SKM-1 treated with dmso at 0.1 percent for 144 hours (cell line): ENCODE measurements at regions not wholly inside any gene's neighbourhood (a gene's known extent, or its start where the extent isn't known, plus 50 kb on each side); places are given as distances from the start of the nearest gene placed in this dataset.

ENCODE experiments used
- DNase-seq: peaks from one replicate; lab custom pipeline; 2025; ENCODE audit not compliant: unreplicated experiment; lab: John Stamatoyannopoulos, UW

DNA sequence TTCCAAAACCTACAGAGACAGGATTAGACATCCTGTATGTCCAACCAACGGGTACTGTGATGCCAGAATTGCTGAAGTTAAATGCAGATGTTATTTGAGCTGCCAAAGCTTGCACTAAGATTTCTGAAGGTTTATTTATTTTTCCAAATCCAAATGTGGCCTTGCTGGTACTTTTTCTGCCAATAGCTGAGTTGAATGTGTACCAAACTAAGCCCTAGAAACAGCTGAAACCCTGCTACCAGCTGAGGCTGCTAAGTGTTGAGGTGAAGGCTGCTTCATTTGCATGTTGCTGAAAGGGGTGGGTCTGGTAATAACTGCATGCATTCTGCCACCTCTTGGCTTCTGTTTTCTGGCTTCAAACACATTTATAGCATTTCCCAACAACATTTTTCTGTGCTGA lies 366.5 kb downstream of the FAT4 start:
- DNase-seq = no peak

DNA sequence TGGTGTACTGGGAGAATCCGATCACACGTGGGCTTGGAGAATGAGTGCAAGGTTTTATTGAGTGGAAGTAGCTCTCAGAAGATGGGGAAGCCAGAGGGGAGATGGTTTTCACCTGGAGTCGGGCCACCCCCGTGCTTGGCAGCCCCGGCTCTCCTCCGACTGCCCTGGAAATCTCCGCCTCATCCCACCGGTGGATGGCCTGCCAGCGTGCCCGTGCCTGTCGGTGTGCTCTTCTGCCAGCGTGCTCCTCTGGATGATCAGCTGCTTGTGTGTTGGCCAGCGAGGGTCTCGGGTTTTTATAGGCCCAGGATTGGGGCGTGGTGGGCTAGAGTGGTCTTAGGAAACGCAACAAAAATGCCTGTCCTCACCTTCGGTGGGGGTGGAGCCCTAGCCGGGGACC lies 368.0 kb downstream of the FAT4 start:
- DNase-seq = no peak

DNA sequence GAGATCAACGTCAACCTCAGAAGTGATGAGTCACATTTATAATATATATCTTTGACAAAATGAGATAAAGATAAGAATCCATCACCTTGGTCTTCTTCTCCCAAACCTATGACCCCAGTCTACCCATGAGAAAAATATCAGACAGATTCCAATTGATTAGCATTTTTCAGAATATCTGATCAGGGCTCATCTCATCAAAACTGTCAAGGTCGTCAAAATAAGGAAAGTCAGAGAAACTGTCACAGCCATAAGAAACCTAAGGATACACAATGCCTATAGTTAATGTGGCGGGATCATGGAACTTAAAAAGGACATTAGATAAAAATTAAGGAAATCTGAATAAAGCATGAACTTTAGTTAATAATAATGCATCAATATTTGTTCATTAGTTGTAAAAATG lies 374.1 kb downstream of the FAT4 start:
- DNase-seq = no peak

DNA sequence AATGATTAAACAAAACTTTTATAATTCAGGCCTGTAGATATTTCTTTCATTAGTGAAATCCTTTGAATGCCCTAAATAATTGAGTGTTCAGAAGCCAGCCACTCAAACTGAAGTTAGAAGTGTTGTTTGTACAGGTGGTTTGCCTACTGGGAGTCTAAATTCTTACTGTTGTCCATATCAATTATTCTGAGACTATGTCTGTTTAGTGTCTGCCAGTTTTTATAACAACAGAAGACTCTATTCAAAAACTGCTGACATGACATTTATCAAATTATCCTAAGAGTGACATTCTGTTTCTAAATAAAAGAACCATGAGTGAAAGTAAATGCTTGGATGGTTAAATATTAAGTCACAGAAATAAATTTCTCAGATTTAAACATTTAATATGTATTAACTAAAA lies 375.1 kb downstream of the FAT4 start:
- DNase-seq = no peak

DNA sequence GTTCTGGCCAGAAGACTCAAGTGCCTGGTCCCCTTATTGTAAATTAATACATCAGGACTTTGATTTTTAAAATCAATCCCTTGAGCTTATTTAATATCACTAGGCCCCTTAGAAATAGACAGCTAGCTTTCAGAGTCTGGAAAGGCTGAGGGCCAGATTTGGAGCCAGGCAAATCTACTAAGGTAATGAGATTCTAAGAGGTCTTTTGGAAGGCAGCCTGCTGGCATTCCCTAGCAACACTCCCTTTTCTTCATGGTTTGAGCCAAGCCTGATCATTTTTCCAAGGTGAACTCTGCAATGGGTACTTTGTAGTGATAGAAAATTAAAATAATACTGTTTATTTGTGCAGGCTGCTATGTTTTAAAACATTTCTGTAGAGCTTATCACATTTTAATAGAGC lies 378.5 kb downstream of the FAT4 start:
- no peak for DNase-seq

DNA sequence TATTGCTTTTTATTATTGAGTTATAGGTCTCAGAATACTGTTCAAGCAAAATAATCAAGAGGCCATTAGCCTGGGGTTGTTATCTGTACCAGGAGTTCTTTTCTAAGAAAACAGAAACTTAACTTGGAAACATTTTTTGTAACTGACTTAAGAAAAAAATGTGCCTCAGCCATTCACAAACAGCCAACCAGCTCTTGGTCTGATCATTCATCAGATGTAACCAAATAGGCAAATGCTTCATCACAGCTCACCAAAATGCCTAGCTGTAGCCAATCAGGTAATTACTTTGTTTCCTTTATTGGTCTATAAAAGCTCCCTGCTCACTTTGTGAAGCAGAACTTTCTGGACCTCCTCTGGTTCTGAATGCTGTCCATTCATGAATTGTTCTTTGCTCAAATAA lies 387.7 kb downstream of the FAT4 start:
- no peak for DNase-seq

DNA sequence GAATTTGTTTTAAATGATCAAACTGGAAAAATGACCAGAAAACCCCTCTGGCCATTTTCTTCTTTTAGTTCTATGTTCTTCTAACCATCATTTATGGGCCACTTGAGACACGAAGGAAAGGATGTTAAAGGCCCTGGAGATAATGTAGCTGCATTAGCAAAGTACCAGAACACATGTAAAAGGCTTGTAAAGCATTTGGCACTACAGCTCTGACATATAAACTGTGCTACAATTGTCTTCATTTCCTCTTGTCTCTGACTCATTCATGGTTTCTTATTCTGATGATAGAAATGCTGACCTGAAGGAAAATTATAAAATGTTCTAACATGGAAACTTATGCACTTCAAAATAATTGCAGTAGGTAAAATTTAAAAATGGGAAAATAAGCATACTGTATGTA lies 388.7 kb downstream of the FAT4 start:
- no peak for DNase-seq

DNA sequence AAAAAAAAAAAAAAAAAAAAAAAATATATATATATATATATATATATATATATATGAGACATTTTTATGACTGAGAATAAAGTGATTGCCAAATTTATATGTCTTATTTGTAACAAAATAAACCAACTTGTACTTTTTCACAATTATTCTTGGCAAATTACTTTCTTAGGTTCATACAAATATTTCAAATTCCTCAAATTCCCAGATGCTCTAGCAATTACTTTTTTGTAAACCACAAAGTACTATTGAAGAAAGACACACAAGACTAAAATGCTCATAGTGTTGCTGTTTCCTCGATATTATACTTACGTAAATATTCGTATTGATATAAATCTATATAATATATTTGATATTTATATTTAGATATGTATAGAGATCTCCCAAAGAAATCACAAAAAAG lies 390.0 kb downstream of the FAT4 start:
- no peak for DNase-seq

DNA sequence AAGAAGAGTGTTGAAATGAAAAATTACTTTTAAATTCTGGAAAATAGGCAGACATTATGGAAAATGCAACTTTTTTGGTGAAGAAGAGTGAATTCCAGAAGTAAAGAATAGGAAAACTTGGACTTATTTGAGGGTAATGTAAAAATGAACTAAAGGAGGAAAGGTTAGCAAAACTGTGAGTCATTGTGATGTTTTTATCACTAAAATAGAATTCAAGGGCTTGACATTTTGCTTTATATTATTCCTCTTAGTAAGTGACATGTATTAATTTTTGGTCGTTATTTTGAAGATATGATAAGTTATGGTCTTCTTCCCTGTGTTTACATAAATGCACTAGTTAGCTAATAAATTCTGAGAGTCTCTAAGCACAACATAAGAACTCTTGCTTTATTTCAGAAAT lies 390.9 kb downstream of the FAT4 start:
- DNase-seq = no peak

DNA sequence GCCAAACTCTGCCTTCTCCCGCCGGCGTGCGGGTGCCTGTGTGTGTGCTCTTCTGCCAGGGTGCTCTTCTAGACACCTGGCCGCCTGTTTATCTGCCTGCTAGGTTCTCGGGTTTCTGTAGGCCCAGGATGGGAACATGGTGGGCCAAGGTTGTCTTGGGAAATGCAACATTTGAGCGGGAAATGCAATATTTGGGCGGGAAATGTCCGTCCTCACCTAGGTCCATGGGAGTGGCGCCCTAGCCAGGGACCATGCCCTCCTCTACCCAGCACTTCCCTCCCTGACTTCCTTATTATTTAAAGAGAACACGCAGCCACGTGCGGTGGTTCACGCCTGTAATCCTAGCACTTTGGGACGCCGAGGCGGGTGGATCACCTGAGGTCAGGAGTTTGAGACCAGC lies 392.6 kb downstream of the FAT4 start:
- DNase-seq = no peak

DNA sequence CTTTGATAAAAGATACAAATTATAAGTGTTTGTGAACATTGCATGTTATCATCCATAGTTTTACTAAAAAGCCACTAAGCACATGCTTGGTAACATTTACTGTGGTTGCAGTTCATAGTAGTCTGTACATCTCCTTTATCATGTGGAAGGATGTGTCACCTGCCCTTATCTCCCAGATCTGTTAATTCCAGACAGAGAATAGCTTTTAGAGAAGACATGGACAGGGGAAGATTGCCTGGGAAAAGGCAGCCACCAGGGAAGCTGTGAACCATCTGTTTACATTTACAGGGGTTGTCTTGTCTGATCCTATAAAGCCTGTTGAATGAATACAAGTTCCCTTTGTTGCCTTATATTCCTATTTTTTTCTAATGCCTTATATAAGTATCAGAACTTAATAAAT lies 396.0 kb downstream of the FAT4 start:
- DNase-seq = no peak

DNA sequence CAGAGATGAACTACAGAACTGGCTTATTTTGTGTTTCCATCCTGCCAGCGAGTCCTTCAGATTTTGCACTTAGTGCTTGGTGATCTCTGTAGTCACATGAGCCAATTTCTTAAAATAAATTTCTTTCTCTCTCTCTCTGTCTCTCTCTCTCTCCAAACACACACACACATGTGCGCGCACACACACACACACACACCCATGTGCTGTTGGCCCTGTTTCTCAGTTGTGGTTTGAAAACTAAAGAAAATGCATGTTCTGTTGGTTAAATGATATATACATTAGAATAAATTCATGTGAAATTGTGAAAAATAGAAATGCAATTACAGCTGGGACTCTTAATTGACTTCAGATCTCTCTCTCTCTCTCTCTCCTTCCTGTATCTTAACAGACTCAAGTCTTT lies 399.3 kb downstream of the FAT4 start:
- no peak for DNase-seq

DNA sequence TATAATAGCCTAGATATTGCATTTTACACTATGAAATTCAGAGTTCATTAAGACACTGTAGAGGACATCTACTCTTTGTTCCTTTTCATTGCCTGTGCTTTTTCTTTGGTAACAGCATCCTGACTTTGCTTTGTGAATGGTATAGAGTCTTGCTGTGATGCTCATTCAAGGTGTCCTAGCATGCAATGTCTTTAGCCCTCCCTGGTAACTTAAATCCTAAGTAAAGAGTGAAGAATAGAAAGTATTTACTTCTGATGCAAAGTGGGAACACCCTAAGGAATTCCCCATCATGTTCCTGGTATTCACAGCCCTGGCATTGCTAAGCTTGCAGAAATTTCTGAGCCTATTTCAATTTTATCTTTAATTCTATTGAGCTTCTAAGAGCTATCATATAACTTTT lies 400.1 kb downstream of the FAT4 start:
- no peak for DNase-seq

DNA sequence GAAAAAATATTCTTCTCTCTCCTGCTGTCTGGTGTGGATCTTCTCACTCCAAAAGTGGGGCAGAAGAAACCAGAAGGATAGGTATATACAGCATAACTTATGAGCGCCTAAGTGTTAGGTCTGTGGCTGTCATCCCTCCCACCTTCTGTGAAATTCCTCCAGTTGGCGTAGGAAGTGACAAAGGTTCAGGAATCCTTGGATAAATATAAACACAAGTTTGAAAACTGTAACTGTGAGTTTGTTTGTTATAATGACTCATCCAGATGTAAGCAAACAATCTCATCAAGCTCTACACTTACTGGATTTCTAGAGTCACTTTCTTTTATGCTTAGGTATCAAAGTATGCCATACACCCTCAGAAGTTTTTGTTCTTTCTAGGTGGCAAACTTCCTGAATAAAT lies 405.2 kb downstream of the FAT4 start:
- DNase-seq = no peak

DNA sequence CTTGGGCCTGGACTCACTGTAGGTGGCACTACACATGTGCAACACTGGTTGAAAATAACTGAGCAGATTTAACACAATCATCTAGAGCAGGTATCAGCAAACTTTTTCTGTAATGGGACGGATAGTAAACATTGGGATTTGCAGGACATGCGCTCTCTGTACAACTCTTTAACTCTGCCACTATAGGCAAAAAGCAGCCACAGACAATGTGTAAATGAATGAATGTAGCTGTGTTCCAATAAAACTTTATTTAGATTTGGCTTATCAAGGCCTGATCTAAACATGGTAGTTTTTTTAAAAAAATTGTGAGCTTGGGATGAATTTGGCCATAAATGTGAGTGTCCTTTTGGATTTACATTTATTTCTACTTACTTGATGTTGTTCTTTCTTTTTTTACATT lies 407.3 kb downstream of the FAT4 start:
- no peak for DNase-seq

DNA sequence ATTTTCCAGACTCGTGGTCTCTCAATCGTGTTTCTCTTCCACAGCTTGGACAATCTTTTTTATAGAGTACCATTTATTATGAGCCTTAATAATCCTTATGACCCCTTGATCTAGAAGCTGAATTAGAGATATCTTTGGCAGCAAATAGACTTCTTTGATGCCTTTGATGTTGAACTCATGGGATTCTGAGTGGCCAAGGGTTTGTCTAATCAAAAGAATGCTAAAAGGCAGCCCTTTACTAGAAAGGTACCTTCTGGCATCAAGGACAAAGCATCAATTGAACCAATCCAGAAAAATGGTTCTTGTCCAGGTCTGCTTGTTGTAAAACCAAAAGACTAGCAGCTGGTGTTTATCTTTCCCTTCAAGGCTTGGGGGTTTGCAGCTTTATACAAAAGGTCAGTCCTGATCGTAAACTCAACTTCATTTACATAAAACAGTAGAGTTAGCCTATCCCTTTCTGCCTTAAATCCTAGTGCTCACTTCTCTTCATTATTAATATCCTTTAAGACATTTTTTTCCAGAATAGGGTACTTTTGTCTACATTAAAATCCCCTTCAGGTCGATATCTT lies 411.3 kb downstream of the FAT4 start:
- DNase-seq = no peak

DNA sequence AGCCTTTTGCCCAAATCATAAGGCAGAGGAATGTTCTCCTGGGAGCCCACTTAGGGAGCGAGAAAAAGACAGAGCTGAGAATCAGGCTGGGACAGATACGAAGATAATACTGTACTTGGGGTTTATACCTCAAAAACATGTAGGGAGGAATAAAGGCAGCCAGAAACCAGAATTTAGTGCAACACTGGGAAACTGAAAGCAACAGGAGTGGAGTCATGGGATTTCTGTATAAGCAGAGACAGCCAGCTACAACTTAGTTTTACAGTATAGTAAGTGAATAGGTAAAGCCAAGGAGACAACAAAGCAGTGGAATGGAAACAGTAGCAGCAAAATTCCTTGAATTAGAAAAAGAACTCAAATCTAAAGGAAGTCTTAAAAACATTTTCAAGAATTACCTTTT lies 413.2 kb downstream of the FAT4 start:
- DNase-seq = no peak

DNA sequence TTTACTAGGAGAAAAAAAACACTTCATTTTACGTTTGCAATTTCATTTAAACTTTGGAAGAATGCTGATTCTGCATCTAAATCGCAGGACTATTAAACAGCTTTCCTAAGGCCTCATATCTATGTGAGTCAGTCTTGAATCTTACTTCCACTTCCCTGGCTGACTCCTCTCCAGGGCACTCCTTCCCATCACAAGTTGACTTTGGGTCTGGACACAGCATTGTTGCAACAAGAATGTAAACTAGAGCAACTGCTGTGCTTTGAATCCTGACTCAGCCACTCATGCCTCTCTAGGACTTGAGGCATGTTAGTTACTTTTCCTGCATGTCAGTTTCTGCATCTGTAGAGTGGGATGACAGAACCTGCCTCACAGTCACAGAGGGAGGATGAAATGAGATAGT lies 413.8 kb downstream of the FAT4 start:
- DNase-seq = no peak

DNA sequence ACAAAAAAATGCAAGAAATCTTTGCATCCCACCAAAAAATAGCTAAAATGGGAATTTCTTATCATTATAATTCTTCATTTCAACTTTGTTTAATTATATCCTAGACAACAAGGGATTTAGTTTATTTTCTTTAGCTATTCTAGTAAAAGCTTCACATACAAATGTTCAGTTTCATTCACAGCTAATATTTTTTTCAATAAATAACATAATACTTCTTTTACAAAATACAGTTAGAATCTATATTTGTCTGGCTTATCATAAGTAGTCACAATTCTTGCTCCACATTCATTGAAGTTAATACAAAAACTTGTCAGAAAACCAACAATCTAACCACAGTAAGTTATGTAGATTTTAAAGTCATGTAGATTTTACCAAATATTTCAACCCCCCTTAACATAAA lies 414.4 kb downstream of the FAT4 start:
- DNase-seq = no peak

DNA sequence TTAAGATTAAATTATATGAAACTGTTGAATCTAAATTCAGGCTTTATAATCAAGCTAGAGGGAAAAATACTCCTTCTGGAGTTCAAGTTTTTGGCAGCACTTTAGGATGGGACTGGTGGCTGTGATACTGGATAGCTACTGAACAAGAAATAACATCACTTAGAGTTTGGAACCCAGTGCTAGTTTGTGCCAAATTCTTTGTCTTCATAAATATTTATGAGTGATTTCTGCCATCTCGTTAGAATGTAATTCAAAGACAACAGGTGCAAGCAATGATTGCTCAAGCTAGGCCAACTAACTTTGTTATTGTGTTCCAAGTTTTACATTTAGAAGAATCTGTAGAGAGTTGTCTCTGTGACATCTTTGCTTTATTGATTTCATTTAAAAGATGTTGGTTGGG lies 417.9 kb downstream of the FAT4 start:
- DNase-seq = no peak

DNA sequence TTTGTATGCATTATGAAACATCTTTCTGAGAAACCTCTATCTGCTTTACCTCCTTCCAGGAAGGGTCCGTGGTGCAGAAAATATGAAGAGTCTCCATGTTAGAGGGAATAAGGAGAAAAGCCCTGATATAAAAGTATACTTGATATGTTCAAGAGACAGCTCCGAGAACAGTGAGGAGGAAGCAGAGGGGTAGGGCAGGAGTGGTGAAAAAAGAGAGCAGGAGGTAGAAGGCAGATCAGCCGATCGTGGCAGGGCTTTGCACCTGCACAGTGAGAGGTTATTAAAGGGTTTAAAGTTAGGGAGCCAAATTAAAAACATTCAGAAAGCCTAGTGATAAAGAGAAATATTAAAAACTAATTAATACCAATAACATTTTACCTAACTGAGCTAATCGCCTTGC lies 419.7 kb downstream of the FAT4 start:
- DNase-seq = no peak

DNA sequence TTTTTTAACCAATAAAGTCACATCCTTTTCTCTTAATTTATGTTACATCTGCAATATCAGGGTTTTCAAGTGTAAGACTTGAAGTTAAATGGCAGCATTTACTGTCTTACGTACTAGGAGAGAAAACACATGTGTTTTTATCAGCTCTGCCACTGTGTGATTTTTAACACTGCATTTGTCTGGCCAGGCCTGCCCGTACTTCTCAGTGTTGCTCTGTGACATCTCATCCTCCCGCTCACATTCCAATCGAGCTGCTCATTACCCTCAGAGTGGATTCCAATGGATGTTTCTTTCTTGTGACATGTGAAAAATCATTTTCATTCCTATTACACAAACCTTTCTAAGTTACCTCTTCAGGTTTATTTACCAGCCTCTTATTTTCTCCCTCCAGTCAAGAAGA lies 420.3 kb downstream of the FAT4 start:
- DNase-seq = no peak

DNA sequence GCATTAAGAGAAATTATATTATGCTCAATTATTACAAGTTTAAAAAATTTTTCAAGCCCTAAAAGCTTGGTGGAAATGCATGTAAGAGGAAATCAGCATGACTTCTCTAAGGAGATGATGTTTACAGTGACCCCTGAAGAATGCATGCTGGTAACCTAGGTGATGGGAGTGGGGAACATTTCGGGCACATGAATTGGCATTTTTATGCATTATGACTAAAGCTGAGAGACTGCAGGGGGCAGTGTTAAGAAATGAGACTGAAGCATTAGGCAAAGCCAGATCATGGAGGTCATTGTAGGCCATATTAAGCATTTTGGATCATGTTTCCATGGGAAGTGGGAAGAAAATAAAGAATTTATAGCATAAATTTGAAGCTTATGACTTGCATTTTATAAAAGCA lies 421.3 kb downstream of the FAT4 start:
- DNase-seq = no peak

DNA sequence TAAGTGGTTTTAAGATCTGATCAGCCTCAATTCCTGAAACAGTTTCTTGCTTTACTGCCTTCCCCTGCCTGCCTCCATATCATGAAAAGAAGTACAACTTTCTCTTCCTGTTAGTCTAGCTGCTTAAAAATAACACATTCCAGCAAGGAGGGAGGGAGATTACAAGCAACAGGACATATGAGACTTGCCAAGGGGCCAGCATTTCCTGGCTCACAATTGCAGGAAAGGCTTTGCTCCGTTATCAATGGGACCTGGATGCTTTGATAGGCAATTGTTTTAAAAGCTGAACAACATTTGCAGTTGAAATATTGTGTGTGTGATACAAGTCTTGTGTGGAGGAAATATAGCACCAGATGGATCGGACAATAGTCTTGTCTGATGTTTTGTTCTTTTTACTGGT lies 425.0 kb downstream of the FAT4 start:
- DNase-seq = no peak
